Progenitor cell of endocrine pancreas (in vitro differentiated cells): ENCODE measurements at regions not wholly inside any gene's neighbourhood (a gene's known extent, or its start where the extent isn't known, plus 50 kb on each side); places are given as distances from the start of the nearest gene placed in this dataset.

ENCODE experiments used
- DNase-seq: peaks from one replicate; pipeline ENCODE4 v3.0.0; 2021; ENCODE audit warnings: low spot score; ENCODE audit not compliant: unreplicated experiment
- H3K27ac Mint-ChIP-seq: 2 replicates; pipeline ENCODE4 v1.8.0; 2021; ENCODE audit warnings: mild to moderate bottlenecking, moderate library complexity, mixed read lengths
- H3K27me3 Mint-ChIP-seq: 2 replicates; pipeline ENCODE4 v1.8.0; 2021; ENCODE audit warnings: mixed read lengths
- H3K36me3 Mint-ChIP-seq: 2 replicates; pipeline ENCODE4 v1.8.0; 2022; ENCODE audit warnings: mixed read lengths; ENCODE audit not compliant: insufficient read depth
- H3K4me1 Mint-ChIP-seq: 2 replicates; pipeline ENCODE4 v1.8.0; 2021; ENCODE audit warnings: low read depth, mixed read lengths
- H3K4me3 Mint-ChIP-seq: 2 replicates; pipeline ENCODE4 v1.8.0; 2021; ENCODE audit warnings: low read depth, mild to moderate bottlenecking, moderate library complexity, mixed read lengths
- H3K9me3 Mint-ChIP-seq: 2 replicates; pipeline ENCODE4 v1.8.0; 2021; ENCODE audit warnings: low read depth, mixed read lengths
- TF ChIP-seq, protein P1 (sequence below): fragments of 200-600 bp; sonication (generic); IDR thresholded peaks from one replicate; pipeline ENCODE4 v1.5.0; 2021; ENCODE audit warnings: antibody characterized with exemption, mild to moderate bottlenecking; ENCODE audit not compliant: unreplicated experiment

DNA sequence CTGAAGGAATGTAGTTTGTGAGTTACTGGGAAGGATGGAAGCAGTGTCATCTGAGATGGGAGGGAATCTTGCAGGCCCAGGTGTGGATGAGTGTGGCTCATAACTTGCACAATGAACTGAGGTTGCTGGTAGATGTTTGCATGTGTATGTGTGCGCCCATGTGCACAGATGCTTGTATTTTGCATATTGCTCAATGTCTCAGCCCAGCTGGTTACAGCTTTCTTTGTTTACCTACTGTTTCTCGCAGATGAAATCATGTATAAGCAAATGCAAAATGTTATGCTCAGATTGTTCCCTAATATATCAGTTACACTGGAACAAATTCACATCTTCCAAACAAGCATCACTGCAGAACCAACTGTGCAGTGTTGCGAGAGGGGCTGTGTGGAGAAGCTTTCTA lies 452.2 kb upstream of the EEF2KMT start:
- Mint-ChIP-seq H3K36me3 (no peaks in the 10 kb centered on the region), H3K4me3 (no peak overlapping the region), H3K4me1 (peaks cover 1% of the 10 kb centered on the region), H3K27ac (no peak overlapping the region), H3K9me3 (no peaks in the 10 kb centered on the region), H3K27me3 (peaks cover 3% of the 10 kb centered on the region)
- TF ChIP-seq, protein P1, sequence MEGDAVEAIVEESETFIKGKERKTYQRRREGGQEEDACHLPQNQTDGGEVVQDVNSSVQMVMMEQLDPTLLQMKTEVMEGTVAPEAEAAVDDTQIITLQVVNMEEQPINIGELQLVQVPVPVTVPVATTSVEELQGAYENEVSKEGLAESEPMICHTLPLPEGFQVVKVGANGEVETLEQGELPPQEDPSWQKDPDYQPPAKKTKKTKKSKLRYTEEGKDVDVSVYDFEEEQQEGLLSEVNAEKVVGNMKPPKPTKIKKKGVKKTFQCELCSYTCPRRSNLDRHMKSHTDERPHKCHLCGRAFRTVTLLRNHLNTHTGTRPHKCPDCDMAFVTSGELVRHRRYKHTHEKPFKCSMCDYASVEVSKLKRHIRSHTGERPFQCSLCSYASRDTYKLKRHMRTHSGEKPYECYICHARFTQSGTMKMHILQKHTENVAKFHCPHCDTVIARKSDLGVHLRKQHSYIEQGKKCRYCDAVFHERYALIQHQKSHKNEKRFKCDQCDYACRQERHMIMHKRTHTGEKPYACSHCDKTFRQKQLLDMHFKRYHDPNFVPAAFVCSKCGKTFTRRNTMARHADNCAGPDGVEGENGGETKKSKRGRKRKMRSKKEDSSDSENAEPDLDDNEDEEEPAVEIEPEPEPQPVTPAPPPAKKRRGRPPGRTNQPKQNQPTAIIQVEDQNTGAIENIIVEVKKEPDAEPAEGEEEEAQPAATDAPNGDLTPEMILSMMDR: no peak
- no peak for DNase-seq

DNA sequence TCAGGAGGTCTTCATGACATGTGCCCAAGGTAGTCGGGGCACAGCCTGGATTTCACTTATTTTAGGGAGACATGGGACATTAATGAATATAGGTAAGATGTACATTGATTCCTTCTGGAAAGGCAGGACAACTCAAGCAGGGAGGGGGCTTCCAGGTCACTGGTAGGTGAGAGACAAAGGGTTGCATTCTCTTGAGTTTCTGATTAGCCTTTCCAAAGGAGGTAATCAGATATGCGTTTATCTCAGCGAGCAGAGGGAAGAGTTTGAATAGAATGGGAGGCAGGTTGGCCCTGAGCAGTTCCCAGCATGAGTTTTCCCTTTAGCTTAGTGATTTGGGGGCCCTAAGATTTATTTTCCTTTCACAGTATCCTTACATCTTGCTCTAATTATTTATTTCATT lies 443.8 kb upstream of the EEF2KMT start:
- peaks cover 10% of the 10 kb centered on the region for H3K4me1 Mint-ChIP-seq
- H3K27ac Mint-ChIP-seq: peak overlapping the region; percentile 35
- DNase-seq: no peak
- H3K36me3 Mint-ChIP-seq: no peaks in the 10 kb centered on the region
- H3K9me3 Mint-ChIP-seq: no peaks in the 10 kb centered on the region
- TF ChIP-seq, protein P1: no peak
- H3K4me3 Mint-ChIP-seq: peak overlapping the region; percentile 3
- H3K27me3 Mint-ChIP-seq: no peaks in the 10 kb centered on the region

DNA sequence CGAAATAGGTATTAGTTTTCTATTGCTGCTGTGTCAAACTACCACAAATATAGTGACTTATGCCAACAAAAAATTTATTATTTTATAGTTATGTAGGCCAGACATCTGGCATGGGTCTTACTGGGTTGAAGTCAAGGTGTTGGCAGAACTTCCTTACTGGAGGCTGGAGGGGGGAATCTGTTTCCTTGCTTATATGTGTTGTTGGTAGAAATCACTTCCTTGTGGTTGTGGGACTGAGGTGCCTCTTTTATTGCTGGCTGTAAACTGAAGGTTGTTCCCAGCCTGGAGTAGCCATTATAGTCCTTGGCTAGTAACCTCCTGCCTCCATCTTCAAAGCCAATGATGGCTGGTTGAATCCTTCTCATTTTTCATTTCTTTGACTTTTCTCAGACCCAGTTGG lies 439.8 kb upstream of the EEF2KMT start:
- Mint-ChIP-seq H3K27me3 (no peaks in the 10 kb centered on the region), H3K9me3 (peaks cover 9% of the 10 kb centered on the region), H3K4me1 (peaks cover 10% of the 10 kb centered on the region), H3K36me3 (no peaks in the 10 kb centered on the region), H3K4me3 (no peak overlapping the region), H3K27ac (no peak overlapping the region)
- no peak for DNase-seq
- TF ChIP-seq, protein P1: no peak

DNA sequence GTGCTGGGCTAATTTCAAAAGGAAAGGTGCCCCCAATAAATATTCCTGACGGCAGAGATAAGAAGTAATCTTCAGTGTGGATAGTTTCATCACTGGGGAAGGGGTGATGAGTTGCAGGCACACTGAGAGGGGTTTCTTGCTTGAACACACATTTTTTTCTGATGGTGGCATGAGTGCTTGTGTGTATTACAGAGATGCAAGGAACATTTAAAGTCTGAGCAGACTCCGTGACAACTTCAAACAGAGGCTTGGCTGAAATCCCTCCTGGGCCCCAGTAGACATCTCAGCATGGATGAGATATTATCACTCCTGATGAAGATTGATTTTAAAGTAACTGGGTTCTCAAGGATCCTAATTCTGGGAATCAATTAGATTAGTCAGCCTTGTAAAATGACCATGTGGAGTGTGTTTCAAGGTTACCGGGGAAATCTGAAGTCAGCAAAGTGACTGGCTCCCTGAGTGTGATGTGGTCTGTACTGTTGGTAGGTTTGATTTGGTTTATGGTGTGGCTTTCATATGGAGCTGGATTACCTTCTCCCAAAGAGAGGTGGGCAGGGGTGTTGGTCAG lies 435.8 kb upstream of the EEF2KMT start:
- TF ChIP-seq, protein P1: no peak
- Mint-ChIP-seq H3K9me3 (peaks cover 9% of the 10 kb centered on the region), H3K27me3 (no peaks in the 10 kb centered on the region), H3K36me3 (no peaks in the 10 kb centered on the region), H3K27ac (no peak overlapping the region), H3K4me1 (peaks cover 3% of the 10 kb centered on the region), H3K4me3 (no peak overlapping the region)
- DNase-seq: no peak

DNA sequence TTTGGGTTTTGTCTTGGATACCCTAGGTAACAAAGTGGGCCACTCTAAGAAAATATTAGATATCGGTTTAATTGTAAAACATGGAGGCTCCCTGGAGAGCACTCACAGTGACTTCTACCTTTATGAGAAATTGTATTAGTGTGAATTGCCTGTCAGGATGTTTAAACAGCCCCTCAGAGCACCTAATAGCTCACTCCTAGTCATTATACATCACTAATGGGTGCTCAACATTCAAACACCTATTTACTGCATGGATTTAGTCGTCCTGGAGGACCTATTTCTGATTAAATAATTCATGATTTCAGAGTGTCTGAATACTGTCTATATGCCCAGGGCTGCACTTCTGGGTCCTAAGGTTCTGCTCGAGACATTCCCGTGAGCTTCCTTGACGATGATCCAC lies 430.2 kb upstream of the EEF2KMT start:
- Mint-ChIP-seq H3K27me3 (peaks cover 6% of the 10 kb centered on the region), H3K36me3 (no peaks in the 10 kb centered on the region), H3K27ac (no peak overlapping the region), H3K4me1 (peaks cover 6% of the 10 kb centered on the region), H3K4me3 (no peak overlapping the region), H3K9me3 (no peaks in the 10 kb centered on the region)
- TF ChIP-seq, protein P1: no peak
- DNase-seq: no peak
